Duodenal mucosa (tissue), 2 donors: ENCODE measurements at regions not wholly inside any gene's neighbourhood (a gene's known extent, or its start where the extent isn't known, plus 50 kb on each side); places are given as distances from the start of the nearest gene placed in this dataset.

Experiments used
- H3K27ac ChIP-seq: one replicate; pipeline ENCODE4 v1.7.0; 2013; ENCODE audit warnings: low read depth, low read length
- H3K27me3 ChIP-seq, 2 donors: one replicate each; pipeline ENCODE4 v1.7.0; 2013; ENCODE audit warnings: low read length in 2 of 2, control low read depth in 1 of 2; ENCODE audit not compliant: insufficient read depth in 2 of 2, control insufficient read depth in 1 of 2
- H3K36me3 ChIP-seq, 2 donors: one replicate each; pipeline ENCODE4 v1.7.0; 2013; ENCODE audit warnings: low read length in 2 of 2, control low read depth in 1 of 2; ENCODE audit not compliant: insufficient read depth in 2 of 2, control insufficient read depth in 1 of 2
- H3K4me1 ChIP-seq, 2 donors: one replicate each; pipeline ENCODE4 v1.7.0; 2013; ENCODE audit warnings: low read length in 2 of 2, control low read depth in 1 of 2; ENCODE audit not compliant: insufficient read depth in 2 of 2, control insufficient read depth in 1 of 2
- H3K4me3 ChIP-seq, 2 donors: one replicate each; pipeline ENCODE4 v1.7.0; 2013; ENCODE audit warnings: low read length in 2 of 2, low read depth in 1 of 2
- H3K9ac ChIP-seq, 2 donors: one replicate each; pipeline ENCODE4 v1.7.0; 2013; ENCODE audit warnings: low read length in 2 of 2, low read depth in 1 of 2
- H3K9me3 ChIP-seq, 2 donors: one replicate each; pipeline ENCODE4 v1.7.0; 2013; ENCODE audit warnings: low read length in 2 of 2, control low read depth in 1 of 2; ENCODE audit not compliant: control insufficient read depth in 1 of 2

DNA sequence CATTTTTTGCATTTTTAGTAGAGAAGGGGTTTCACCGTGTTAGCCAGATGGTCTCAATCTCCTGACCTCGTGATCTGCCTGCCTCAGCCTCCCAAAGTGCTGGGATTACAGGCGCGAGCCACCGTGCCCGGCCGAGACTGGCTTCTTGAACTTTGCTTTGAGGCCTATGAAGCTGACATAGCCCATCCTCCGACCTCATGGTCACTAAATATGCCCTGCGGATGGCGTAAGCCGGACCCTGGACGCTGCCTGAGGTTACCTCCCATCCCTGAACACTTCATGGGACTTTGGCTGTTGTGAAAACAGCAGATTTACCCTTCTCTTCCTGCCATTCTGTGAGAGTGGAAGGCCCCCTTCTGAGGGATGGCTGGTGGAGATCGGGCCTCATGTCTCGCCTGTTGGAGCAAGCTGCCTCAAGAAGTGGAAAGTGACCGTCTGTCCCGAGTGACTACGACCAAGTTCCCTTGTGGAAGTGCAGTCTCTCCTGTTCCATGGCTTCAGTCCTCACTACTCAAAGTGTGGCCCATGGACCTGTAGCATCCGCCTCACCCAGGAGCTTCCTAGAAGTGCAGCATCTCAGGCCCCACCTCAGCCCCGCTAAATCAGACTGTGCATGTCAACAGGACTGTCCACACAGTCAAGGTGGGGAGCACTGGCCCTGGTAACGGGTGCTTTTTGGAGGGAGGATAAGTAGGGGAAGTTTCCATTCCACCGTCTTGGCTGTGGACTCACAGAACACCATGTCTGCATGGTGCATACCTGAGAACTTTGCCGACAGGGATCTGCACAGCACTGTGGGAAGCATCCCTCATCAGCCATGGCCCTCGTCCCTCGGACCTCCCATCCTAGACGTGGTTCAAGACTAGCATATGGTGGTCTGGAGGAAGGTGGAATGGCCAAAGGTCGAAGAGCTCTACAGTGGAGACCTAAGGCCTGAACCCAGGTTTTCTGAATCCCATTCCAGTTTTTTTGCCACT, 210.5 kb upstream of the SHH start:
- Histone ChIP-seq H3K4me1 (no peaks in the 10 kb centered on the region), H3K9ac (no peak overlapping the region), H3K9me3 (no peaks in the 10 kb centered on the region), H3K4me3 (no peak overlapping the region), H3K36me3 (no peaks in the 10 kb centered on the region), H3K27ac (no peak overlapping the region), H3K27me3 (no peaks in the 10 kb centered on the region)

DNA sequence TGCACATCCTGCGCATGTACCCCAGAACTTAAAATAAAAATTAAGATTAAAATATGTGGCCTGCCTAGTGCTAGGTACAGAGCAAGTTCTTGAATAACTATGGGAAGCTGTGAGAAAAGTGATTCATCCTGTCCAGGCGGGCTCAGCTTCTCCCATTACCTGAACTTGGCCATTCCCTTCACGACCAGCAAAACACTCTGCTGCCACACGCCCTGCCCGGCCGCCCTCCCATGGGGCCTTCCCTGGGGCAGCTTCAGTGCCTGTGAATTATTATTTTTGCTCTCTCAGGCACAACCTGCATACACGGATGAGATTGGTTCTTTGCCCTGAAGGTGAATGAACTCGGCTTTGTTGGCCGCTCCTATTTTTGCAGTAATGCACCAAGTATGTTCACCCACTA, 209.2 kb upstream of the SHH start:
- Histone ChIP-seq H3K4me3 (no peak overlapping the region), H3K9ac (no peak overlapping the region), H3K9me3 (no peaks in the 10 kb centered on the region), H3K4me1 (no peaks in the 10 kb centered on the region), H3K27me3 (no peaks in the 10 kb centered on the region), H3K36me3 (no peaks in the 10 kb centered on the region), H3K27ac (no peak overlapping the region)

DNA sequence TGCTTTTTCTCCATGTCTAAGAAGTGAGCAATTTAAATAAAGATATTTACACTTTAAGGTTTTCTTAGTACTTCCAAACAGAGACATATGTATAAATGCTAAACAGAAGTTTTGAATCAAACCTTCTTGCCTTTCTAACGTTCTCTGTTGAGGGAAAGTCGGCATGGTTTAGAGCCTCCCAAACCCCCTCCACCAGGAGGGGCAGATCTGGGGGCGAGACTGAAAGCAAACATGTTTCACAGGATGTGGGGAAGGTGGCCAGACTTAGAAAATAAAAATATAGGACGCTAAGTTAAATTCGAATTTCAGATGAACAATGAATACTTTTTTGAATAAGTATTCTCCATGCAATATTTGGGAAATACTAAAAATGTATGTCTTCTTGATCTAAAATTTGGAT, 208.3 kb upstream of the SHH start:
- no peaks in the 10 kb centered on the region for H3K9me3 ChIP-seq
- H3K9ac ChIP-seq: no peak overlapping the region
- no peaks in the 10 kb centered on the region for H3K27me3 ChIP-seq
- no peak overlapping the region for H3K27ac ChIP-seq
- H3K4me1 ChIP-seq: no peaks in the 10 kb centered on the region
- H3K4me3 ChIP-seq: no peak overlapping the region
- H3K36me3 ChIP-seq: no peaks in the 10 kb centered on the region

DNA sequence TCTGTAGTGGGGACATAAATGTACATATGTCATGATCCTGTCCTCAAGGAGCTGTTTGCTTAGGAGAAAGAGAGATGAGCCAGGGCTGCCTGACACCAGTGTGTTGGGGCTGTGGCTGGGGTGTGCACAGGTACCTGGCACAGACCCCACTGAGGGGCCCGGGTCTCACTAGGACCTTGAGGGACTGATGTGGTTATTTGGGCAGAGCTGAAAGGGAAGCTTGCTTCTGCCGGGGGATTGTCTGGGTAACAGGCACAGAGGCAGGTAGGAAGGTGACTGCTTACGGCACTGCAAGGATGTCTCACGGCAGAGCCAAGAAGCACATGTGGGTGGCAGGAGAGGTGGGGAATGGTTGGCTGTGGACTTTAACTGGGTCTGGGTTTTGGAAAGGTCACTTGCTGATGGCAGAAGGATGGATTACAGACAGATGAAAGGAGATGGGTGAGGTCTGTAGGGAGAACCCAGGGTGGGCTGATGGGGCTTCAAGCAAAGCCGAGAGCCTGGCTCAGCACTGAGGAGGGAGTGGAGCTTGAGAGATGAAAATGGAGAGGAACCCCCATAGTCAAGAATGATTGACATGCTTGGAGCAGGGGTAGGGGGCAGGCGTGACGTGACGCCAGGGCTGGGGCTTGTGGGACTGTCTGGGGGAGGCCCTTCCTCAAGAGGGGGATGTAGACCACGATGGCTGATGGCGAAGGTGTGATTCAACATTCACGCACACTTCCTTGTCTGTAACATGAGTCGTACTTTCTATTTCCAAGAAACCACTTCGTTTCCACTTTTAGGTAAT, 207.7 kb upstream of the SHH start:
- H3K9ac ChIP-seq: no peak overlapping the region
- H3K27me3 ChIP-seq: no peaks in the 10 kb centered on the region
- H3K36me3 ChIP-seq: no peaks in the 10 kb centered on the region
- no peak overlapping the region for H3K27ac ChIP-seq
- H3K9me3 ChIP-seq: no peaks in the 10 kb centered on the region
- no peak overlapping the region for H3K4me3 ChIP-seq
- H3K4me1 ChIP-seq: no peaks in the 10 kb centered on the region

DNA sequence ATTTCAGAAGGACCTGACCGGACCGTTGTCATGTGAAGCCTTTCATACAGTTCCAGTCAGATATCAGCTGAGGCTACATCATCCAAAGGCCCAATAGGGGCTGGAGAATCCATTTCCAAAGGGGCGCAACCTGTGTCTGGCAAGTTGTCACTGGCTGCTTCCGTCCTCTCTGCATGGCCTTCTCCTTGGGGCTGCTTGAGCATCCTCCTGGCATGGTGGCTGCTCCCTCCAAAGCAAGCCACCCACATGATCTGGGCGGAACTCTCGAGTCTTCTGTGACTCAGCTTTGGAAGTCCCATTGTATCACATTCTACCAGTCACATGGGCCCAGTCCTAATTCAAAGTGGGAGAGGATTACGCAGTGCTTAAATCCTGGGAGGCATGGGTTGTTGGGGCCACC, 207.0 kb upstream of the SHH start:
- H3K9ac ChIP-seq: no peak overlapping the region
- H3K4me1 ChIP-seq: no peaks in the 10 kb centered on the region
- no peaks in the 10 kb centered on the region for H3K36me3 ChIP-seq
- no peaks in the 10 kb centered on the region for H3K27me3 ChIP-seq
- no peak overlapping the region for H3K27ac ChIP-seq
- no peak overlapping the region for H3K4me3 ChIP-seq
- H3K9me3 ChIP-seq: no peaks in the 10 kb centered on the region

DNA sequence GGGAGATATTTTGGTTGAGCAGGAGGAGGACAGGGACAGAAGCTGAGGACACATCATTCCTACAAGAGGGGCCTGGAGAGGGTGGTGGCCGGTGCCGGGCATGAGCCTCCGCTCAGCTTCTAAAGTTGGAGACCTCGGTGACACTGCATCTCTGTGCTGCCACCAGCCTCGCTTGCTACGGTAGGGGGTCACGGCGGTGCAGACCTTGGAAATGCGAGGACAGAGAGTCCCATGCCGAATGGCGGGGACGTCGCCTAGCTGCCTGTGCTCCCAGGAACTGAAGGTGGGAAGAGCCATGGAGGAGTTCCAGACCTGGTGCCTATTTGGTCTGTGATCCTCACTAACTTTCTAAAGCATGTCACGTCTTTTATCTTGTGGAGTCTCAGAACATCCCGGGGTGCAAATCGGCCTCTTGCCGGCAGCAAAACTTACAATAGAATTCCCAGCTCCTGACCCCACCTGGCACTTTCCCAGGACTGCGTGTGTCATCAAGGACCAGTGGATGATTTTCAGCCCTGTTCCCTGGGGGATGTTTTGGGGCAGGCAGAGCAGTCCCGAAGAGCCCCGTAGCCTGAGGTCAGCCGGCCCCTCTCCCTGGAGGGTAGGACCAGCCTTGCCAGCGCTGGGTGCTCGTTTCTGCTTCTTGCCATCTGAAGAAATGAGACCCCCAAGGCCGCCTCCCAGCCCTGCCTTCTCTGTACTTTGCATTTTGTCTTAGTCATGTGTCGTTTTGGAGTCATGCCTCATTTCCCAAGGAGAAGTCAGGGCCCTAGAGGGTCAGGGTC, 205.8 kb upstream of the SHH start:
- Histone ChIP-seq H3K27me3 (no peaks in the 10 kb centered on the region), H3K36me3 (no peaks in the 10 kb centered on the region), H3K4me3 (no peak overlapping the region), H3K27ac (no peak overlapping the region), H3K4me1 (no peaks in the 10 kb centered on the region), H3K9ac (no peak overlapping the region), H3K9me3 (no peaks in the 10 kb centered on the region)

DNA sequence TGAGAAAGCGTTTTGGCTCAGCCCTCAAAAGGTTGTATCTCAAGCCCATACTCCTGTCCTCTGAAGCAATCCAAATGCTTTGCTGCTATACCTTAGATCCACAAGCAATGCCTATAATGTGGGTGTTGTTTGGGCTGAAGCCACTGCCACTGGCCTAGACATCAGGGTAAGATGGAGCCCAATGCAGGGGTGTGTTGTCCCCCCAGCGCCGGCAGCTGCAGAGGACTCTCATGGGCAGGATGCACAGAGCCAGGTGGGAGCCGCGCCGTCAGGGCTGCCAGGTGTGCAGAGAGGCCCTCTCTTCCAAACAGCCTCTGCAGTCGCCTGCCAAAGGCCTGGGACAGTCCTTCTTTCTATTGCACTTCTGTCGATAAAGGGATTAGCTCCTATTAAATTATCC, 205.2 kb upstream of the SHH start:
- no peak overlapping the region for H3K27ac ChIP-seq
- no peak overlapping the region for H3K4me3 ChIP-seq
- no peaks in the 10 kb centered on the region for H3K4me1 ChIP-seq
- no peaks in the 10 kb centered on the region for H3K36me3 ChIP-seq
- no peak overlapping the region for H3K9ac ChIP-seq
- no peaks in the 10 kb centered on the region for H3K27me3 ChIP-seq
- H3K9me3 ChIP-seq: no peaks in the 10 kb centered on the region

DNA sequence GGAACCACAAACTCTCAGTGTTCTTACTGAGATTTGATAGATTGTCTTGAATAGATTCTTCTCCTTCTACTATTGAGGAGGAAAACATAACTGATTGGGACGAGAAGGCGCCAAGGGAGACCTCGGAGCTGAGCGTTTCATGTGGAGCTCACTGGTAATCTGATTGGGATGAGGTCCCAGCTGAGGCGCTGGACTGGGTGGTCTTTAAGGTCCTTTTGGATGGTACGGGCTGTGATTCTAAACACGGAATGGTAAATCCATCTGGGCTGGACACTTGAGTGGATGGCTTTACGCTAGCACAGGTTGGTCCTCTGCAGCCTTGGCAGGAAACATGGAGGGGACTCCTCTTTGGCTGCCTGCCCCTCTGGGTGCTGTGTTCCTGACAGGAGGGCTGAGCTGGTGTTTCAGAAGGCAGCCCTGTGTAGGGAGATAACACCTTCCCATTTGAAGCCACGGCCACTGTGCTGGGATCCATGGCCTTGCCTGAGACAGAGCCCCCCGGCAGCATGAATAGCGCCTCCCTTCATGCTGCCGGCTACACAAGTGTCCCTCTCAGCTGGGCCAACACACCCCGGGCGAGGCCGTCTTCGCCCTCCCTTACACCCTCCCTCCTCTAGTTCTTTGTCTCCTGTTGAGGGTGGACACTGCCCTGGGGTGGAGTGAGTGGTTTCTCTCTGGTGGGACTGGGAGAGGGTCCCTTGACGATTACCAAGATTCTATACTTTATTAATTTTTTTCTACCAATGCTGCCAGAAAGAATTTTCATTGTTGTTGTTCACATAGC, 203.2 kb upstream of the SHH start:
- Histone ChIP-seq H3K36me3 (no peaks in the 10 kb centered on the region), H3K9ac (no peak overlapping the region), H3K4me3 (no peak overlapping the region), H3K4me1 (no peaks in the 10 kb centered on the region), H3K27me3 (no peaks in the 10 kb centered on the region), H3K9me3 (no peaks in the 10 kb centered on the region), H3K27ac (no peak overlapping the region)

DNA sequence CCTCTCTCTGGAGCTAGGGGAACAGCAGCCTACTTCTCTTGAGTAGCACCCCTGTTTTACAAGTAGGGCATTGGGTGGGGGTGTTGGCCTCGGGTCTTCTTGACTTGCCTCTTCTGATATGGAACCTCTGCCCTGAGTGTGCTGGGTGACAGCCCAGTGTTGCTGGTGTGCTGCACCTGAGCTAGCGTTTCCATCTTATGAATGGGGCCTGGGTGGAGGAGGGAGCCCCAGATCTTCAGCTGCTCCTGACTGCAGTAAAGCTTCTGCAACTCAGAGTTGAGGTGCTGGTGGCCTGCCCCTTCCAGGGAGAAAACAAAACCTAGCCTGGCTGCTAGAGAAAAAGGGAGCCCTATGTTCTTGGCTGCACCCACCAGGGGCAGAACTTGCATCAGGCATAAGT, 202.5 kb upstream of the SHH start:
- no peak overlapping the region for H3K27ac ChIP-seq
- H3K36me3 ChIP-seq: no peaks in the 10 kb centered on the region
- no peaks in the 10 kb centered on the region for H3K4me1 ChIP-seq

More for the DNA sequence above, 202.5 kb upstream of the SHH start:
- Histone ChIP-seq H3K4me3 (no peak overlapping the region), H3K9me3 (no peaks in the 10 kb centered on the region), H3K9ac (no peak overlapping the region), H3K27me3 (no peaks in the 10 kb centered on the region)
